ENCODE measurements at regions not wholly inside any gene's neighbourhood (a gene's known extent, or its start where the extent isn't known, plus 50 kb on each side); places are given as distances from the start of the nearest gene placed in this dataset.
"Not testable (repeated sequence)": the region's sequence is repeated elsewhere in the genome, so short reads cannot be mapped to it uniquely, and the experiment has no call there.

GRCh38 chr6:110548110-110548847 lies 71.9 kb upstream of the SLC22A16 start:
- no peaks in the 10 kb centered on the region for H3K36me3 ChIP-seq (ENCODE audit: control insufficient read depth in 2 of 2, insufficient read depth in 2 of 2, low read length in 2 of 2)
- H3K4me1 ChIP-seq (ENCODE audit: control insufficient read depth in 2 of 2, insufficient read depth in 2 of 2, low read length in 2 of 2) = no peaks in the 10 kb centered on the region
- no peak overlapping the region for H3K27ac ChIP-seq (ENCODE audit: low read depth in 2 of 2, low read length in 2 of 2)
- H3K27me3 ChIP-seq (ENCODE audit: control insufficient read depth in 2 of 2, insufficient read depth in 2 of 2, low read length in 2 of 2) = no peaks in the 10 kb centered on the region
- no peak overlapping the region for H3K4me3 ChIP-seq (ENCODE audit: low read length in 2 of 2)
- no peak overlapping the region for H3K9ac ChIP-seq (ENCODE audit: low read depth in 1 of 2, low read length in 2 of 2)
- H3K9me3 ChIP-seq (ENCODE audit: control insufficient read depth in 2 of 2, low read length in 2 of 2) = no peaks in the 10 kb centered on the region

GRCh38 chr6:110547266-110547964 lies 71.0 kb upstream of the SLC22A16 start:
- Histone ChIP-seq H3K4me1 (ENCODE audit: control insufficient read depth in 2 of 2, insufficient read depth in 2 of 2, low read length in 2 of 2) (no peaks in the 10 kb centered on the region), H3K4me3 (ENCODE audit: low read length in 2 of 2) (no peak overlapping the region), H3K27ac (ENCODE audit: low read depth in 2 of 2, low read length in 2 of 2) (no peak overlapping the region), H3K9me3 (ENCODE audit: control insufficient read depth in 2 of 2, low read length in 2 of 2) (no peaks in the 10 kb centered on the region), H3K27me3 (ENCODE audit: control insufficient read depth in 2 of 2, insufficient read depth in 2 of 2, low read length in 2 of 2) (no peaks in the 10 kb centered on the region), H3K36me3 (ENCODE audit: control insufficient read depth in 2 of 2, insufficient read depth in 2 of 2, low read length in 2 of 2) (no peaks in the 10 kb centered on the region), H3K9ac (ENCODE audit: low read depth in 1 of 2, low read length in 2 of 2) (no peak overlapping the region)

- H3K9me3 ChIP-seq (ENCODE audit: control insufficient read depth in 2 of 2, low read length in 2 of 2) = no peaks in the 10 kb centered on the region
- H3K27me3 ChIP-seq (ENCODE audit: control insufficient read depth in 2 of 2, insufficient read depth in 2 of 2, low read length in 2 of 2) = no peaks in the 10 kb centered on the region
- H3K27ac ChIP-seq (ENCODE audit: low read depth in 2 of 2, low read length in 2 of 2) = no peak overlapping the region
- no peaks in the 10 kb centered on the region for H3K4me1 ChIP-seq (ENCODE audit: control insufficient read depth in 2 of 2, insufficient read depth in 2 of 2, low read length in 2 of 2)
- H3K4me3 ChIP-seq (ENCODE audit: low read length in 2 of 2) = no peak overlapping the region
- no peak overlapping the region for H3K9ac ChIP-seq (ENCODE audit: low read depth in 1 of 2, low read length in 2 of 2)
- no peaks in the 10 kb centered on the region for H3K36me3 ChIP-seq (ENCODE audit: control insufficient read depth in 2 of 2, insufficient read depth in 2 of 2, low read length in 2 of 2)
Observed at GRCh38 chr6:110545081-110545872, 68.9 kb upstream of the SLC22A16 start.

GRCh38 chr6:110544472-110544871 lies 68.1 kb upstream of the SLC22A16 start:
- Histone ChIP-seq H3K9ac (ENCODE audit: low read depth in 1 of 2, low read length in 2 of 2) (no peak overlapping the region), H3K9me3 (ENCODE audit: control insufficient read depth in 2 of 2, low read length in 2 of 2) (no peaks in the 10 kb centered on the region), H3K4me1 (ENCODE audit: control insufficient read depth in 2 of 2, insufficient read depth in 2 of 2, low read length in 2 of 2) (no peaks in the 10 kb centered on the region), H3K36me3 (ENCODE audit: control insufficient read depth in 2 of 2, insufficient read depth in 2 of 2, low read length in 2 of 2) (no peaks in the 10 kb centered on the region), H3K27me3 (ENCODE audit: control insufficient read depth in 2 of 2, insufficient read depth in 2 of 2, low read length in 2 of 2) (no peaks in the 10 kb centered on the region), H3K4me3 (ENCODE audit: low read length in 2 of 2) (no peak overlapping the region), H3K27ac (ENCODE audit: low read depth in 2 of 2, low read length in 2 of 2) (no peak overlapping the region)

GRCh38 chr6:110543106-110543505 lies 66.7 kb upstream of the SLC22A16 start:
- Histone ChIP-seq H3K4me3 (ENCODE audit: low read length in 2 of 2) (no peak overlapping the region), H3K9me3 (ENCODE audit: control insufficient read depth in 2 of 2, low read length in 2 of 2) (no peaks in the 10 kb centered on the region), H3K27me3 (ENCODE audit: control insufficient read depth in 2 of 2, insufficient read depth in 2 of 2, low read length in 2 of 2) (no peaks in the 10 kb centered on the region), H3K9ac (ENCODE audit: low read depth in 1 of 2, low read length in 2 of 2) (no peak overlapping the region), H3K4me1 (ENCODE audit: control insufficient read depth in 2 of 2, insufficient read depth in 2 of 2, low read length in 2 of 2) (no peaks in the 10 kb centered on the region), H3K27ac (ENCODE audit: low read depth in 2 of 2, low read length in 2 of 2) (no peak overlapping the region), H3K36me3 (ENCODE audit: control insufficient read depth in 2 of 2, insufficient read depth in 2 of 2, low read length in 2 of 2) (no peaks in the 10 kb centered on the region)

GRCh38 chr6:110542311-110543024 lies 66.1 kb upstream of the SLC22A16 start:
- no peak overlapping the region for H3K4me3 ChIP-seq (ENCODE audit: low read length in 2 of 2)
- no peak overlapping the region for H3K27ac ChIP-seq (ENCODE audit: low read depth in 2 of 2, low read length in 2 of 2)
- H3K36me3 ChIP-seq (ENCODE audit: control insufficient read depth in 2 of 2, insufficient read depth in 2 of 2, low read length in 2 of 2) = no peaks in the 10 kb centered on the region
- no peaks in the 10 kb centered on the region for H3K27me3 ChIP-seq (ENCODE audit: control insufficient read depth in 2 of 2, insufficient read depth in 2 of 2, low read length in 2 of 2)
- H3K4me1 ChIP-seq (ENCODE audit: control insufficient read depth in 2 of 2, insufficient read depth in 2 of 2, low read length in 2 of 2) = no peaks in the 10 kb centered on the region
- H3K9ac ChIP-seq (ENCODE audit: low read depth in 1 of 2, low read length in 2 of 2) = no peak overlapping the region
- H3K9me3 ChIP-seq (ENCODE audit: control insufficient read depth in 2 of 2, low read length in 2 of 2) = no peaks in the 10 kb centered on the region

- Histone ChIP-seq H3K4me3 (ENCODE audit: low read length in 2 of 2) (no peak overlapping the region), H3K27ac (ENCODE audit: low read depth in 2 of 2, low read length in 2 of 2) (no peak overlapping the region), H3K4me1 (ENCODE audit: control insufficient read depth in 2 of 2, insufficient read depth in 2 of 2, low read length in 2 of 2) (no peaks in the 10 kb centered on the region), H3K9me3 (ENCODE audit: control insufficient read depth in 2 of 2, low read length in 2 of 2) (no peaks in the 10 kb centered on the region), H3K27me3 (ENCODE audit: control insufficient read depth in 2 of 2, insufficient read depth in 2 of 2, low read length in 2 of 2) (no peaks in the 10 kb centered on the region), H3K9ac (ENCODE audit: low read depth in 1 of 2, low read length in 2 of 2) (no peak overlapping the region), H3K36me3 (ENCODE audit: control insufficient read depth in 2 of 2, insufficient read depth in 2 of 2, low read length in 2 of 2) (no peaks in the 10 kb centered on the region)
Observed at GRCh38 chr6:110541701-110542309, 65.4 kb upstream of the SLC22A16 start.

- not testable (repeated sequence) for H3K36me3 ChIP-seq (ENCODE audit: control insufficient read depth in 2 of 2, insufficient read depth in 2 of 2, low read length in 2 of 2); H3K27me3 ChIP-seq (ENCODE audit: control insufficient read depth in 2 of 2, insufficient read depth in 2 of 2, low read length in 2 of 2); H3K4me1 ChIP-seq (ENCODE audit: control insufficient read depth in 2 of 2, insufficient read depth in 2 of 2, low read length in 2 of 2); H3K9me3 ChIP-seq (ENCODE audit: control insufficient read depth in 2 of 2, low read length in 2 of 2); H3K4me3 ChIP-seq (ENCODE audit: low read length in 2 of 2); H3K27ac ChIP-seq (ENCODE audit: low read depth in 2 of 2, low read length in 2 of 2); H3K9ac ChIP-seq (ENCODE audit: low read depth in 1 of 2, low read length in 2 of 2)
Observed at GRCh38 chr6:110539277-110540019, 63.0 kb upstream of the SLC22A16 start.

- no peak overlapping the region for H3K9ac ChIP-seq (ENCODE audit: low read depth in 1 of 2, low read length in 2 of 2)
- H3K36me3 ChIP-seq (ENCODE audit: control insufficient read depth in 2 of 2, insufficient read depth in 2 of 2, low read length in 2 of 2) = no peaks in the 10 kb centered on the region
- no peaks in the 10 kb centered on the region for H3K4me1 ChIP-seq (ENCODE audit: control insufficient read depth in 2 of 2, insufficient read depth in 2 of 2, low read length in 2 of 2)
- H3K9me3 ChIP-seq (ENCODE audit: control insufficient read depth in 2 of 2, low read length in 2 of 2) = peaks cover 0 to 4% of the 10 kb centered on the region in 2 donors
- H3K27me3 ChIP-seq (ENCODE audit: control insufficient read depth in 2 of 2, insufficient read depth in 2 of 2, low read length in 2 of 2) = no peaks in the 10 kb centered on the region
- H3K4me3 ChIP-seq (ENCODE audit: low read length in 2 of 2) = no peak overlapping the region
- H3K27ac ChIP-seq (ENCODE audit: low read depth in 2 of 2, low read length in 2 of 2) = peak overlapping the region; percentile 24 to 48
Observed at GRCh38 chr6:110538416-110539160, 62.2 kb upstream of the SLC22A16 start.

All from mucosa of rectum (tissue), 2 donors.